ENCODE measurements at regions not wholly inside any gene's neighbourhood (a gene's known extent, or its start where the extent isn't known, plus 50 kb on each side); places are given as distances from the start of the nearest gene placed in this dataset.

DNA sequence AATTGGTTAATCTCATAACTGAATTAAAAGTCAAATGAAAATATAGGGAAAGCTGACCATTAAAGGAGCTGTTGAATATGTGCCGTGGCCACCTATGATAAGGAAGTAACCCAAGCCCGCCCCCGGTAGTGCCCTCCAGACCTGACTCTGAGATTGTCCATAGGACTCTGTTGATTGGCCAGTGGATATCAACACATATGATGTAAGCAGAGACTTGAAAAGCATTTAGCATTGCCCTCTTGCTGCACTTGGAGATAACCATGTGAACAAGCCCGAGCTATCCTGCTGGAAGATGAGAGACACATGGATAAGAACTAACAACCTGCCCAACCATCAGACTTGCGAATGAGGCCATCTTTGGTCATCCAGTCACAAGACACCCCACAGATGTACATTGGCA is 83.2 kb downstream of the LINC00237 start:
- TF ChIP-seq, protein P1, sequence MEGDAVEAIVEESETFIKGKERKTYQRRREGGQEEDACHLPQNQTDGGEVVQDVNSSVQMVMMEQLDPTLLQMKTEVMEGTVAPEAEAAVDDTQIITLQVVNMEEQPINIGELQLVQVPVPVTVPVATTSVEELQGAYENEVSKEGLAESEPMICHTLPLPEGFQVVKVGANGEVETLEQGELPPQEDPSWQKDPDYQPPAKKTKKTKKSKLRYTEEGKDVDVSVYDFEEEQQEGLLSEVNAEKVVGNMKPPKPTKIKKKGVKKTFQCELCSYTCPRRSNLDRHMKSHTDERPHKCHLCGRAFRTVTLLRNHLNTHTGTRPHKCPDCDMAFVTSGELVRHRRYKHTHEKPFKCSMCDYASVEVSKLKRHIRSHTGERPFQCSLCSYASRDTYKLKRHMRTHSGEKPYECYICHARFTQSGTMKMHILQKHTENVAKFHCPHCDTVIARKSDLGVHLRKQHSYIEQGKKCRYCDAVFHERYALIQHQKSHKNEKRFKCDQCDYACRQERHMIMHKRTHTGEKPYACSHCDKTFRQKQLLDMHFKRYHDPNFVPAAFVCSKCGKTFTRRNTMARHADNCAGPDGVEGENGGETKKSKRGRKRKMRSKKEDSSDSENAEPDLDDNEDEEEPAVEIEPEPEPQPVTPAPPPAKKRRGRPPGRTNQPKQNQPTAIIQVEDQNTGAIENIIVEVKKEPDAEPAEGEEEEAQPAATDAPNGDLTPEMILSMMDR (IDR thresholded peaks at IDR 0.05), result no peak
- TF ChIP-seq ZFX (IDR thresholded peaks at IDR 0.05; ENCODE audit: borderline replicate concordance), result no peak
- H3K27ac ChIP-seq, result no peak overlapping the region

DNA sequence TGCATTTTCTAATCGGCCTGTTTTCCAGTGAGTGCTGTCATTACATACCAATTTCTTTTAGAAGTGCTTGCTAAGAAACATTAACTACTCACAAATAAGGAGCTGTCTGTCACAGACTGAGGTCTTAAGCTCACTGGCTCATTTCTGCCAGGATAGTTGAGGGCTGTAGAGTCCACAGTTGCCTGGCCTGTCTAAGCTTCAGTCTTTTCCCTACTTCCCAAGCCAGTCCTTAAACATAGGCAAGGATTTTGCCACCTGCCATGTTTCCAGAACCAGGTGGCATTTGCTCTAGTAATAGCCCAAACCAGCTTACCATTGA is 84.7 kb downstream of the LINC00237 start:
- TF ChIP-seq, protein P1 (IDR thresholded peaks at IDR 0.05), result no peak
- TF ChIP-seq ZFX (IDR thresholded peaks at IDR 0.05; ENCODE audit: borderline replicate concordance), result no peak
- no peak overlapping the region for H3K27ac ChIP-seq

DNA sequence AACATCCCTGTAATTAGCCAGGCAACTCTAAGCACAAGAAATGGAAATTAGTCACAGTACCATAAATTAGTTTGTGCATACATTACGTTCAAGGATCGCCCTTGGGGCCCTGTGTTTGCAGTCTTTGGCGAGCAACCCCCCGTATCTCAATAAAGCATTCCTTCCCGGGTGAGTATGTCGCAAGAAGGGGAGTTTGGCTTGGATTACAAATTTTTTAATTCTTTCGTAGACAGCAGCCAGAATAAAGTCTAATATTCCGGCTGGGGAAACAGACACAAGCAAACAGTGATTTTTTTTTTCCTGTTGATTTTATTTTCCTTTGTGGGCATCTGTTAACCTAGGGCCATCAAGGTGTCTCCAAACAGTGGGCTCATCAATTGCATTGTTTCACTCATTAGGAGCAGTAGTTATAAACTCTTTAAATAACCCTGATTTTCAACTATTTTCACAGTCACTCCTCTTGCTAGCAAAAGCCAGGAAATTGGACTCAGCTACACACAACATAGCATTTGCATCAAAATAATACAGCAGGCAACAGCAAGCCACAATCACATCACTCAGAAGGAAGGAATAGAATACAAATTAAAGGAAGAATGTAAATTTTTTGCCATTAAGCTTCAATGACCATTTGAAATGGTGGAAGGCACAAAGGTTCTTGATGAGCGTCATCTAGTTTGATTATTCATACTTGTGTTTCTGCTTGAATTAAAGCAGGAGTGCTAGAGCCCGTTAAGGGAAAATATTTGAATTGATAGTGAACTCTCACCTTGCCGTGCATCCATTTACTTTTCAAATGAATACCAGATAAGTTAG is 85.3 kb downstream of the LINC00237 start:
- H3K27ac ChIP-seq, result no peak overlapping the region
- TF ChIP-seq, protein P1 (IDR thresholded peaks at IDR 0.05), result no peak
- TF ChIP-seq ZFX (IDR thresholded peaks at IDR 0.05; ENCODE audit: borderline replicate concordance), result no peak

DNA sequence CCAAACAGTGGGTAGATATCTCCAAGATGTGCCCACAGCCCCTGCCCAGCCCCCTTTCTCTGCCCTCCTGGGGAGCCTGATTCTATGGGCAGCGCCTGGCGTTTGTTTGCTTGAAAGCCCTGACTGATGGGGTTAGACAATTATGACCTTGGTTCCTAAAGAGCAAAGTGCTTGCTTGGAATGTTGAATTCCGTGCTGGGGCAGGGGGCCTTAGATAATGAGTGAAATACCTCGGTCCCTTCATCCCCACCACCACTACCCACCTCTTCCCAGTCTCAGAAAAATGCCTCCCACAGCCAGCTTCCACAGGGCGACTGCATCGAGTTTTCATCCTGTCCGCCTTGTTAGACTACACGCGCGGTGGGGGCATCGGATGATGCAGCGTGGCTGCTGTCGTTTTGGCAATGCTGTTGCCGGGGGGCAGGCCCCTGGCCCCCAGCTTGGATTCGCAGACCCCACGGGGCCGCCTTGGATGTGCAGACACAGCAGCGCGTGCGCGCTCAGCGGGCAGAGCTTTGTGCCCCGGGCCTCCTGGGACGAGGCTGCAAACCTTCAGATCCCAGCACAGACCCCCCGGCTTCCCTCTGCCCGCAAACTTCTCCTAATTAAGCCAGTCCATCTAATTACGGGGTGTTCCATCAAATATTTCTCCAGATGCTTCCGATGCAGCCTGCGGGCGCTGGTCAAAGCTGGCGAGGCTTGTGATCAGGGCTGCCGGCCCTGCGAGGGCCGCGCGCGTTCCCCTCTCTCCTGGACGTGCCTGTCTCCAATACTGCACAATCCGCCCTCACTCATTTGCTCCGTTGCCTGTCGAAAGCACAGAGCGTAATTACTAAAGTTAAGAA is 86.1 kb downstream of the LINC00237 start:
- no peak overlapping the region for H3K27ac ChIP-seq
- TF ChIP-seq, protein P1 (IDR thresholded peaks at IDR 0.05), result no peak
- no peak for TF ChIP-seq ZFX (IDR thresholded peaks at IDR 0.05; ENCODE audit: borderline replicate concordance)

DNA sequence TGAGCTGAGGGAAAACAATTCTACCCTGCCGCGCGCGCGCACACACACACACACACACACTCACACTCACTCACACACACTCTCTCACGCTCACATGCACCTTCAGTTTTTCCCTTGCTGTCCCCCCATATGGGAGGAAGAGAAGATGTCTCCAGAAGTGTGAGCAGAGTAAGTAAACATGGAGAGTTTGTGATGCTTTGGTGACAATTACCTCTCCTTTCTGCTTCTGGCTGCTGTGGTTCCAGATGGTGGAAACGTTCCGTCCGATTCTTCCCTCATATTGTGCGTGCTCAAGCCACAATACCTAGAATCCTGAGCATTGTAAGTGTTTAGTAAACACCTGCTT is 86.7 kb downstream of the LINC00237 start:
- TF ChIP-seq ZFX (IDR thresholded peaks at IDR 0.05; ENCODE audit: borderline replicate concordance), result no peak
- TF ChIP-seq, protein P1 (IDR thresholded peaks at IDR 0.05), result no peak
- no peak overlapping the region for H3K27ac ChIP-seq

DNA sequence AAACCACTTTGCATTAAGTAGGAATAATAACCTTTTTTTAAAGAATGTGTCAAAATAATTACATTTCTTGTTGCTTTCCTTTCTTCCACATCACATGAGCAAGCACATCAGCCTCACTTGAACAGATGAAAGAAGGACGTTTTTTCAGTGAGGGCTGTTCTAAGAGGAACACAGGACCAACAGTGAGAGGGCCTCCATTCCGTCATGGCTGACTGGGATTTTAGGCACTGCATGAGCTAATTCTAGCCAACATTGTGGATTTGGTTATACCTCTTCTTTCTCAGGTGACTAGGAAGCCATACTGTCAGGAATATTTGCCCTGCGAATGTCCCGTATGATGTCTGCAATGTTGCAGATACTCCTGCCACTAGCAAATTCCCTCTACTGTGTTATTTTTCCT is 87.6 kb downstream of the LINC00237 start:
- H3K27ac ChIP-seq, result no peak overlapping the region
- TF ChIP-seq ZFX (IDR thresholded peaks at IDR 0.05; ENCODE audit: borderline replicate concordance), result no peak
- TF ChIP-seq, protein P1 (IDR thresholded peaks at IDR 0.05), result no peak

DNA sequence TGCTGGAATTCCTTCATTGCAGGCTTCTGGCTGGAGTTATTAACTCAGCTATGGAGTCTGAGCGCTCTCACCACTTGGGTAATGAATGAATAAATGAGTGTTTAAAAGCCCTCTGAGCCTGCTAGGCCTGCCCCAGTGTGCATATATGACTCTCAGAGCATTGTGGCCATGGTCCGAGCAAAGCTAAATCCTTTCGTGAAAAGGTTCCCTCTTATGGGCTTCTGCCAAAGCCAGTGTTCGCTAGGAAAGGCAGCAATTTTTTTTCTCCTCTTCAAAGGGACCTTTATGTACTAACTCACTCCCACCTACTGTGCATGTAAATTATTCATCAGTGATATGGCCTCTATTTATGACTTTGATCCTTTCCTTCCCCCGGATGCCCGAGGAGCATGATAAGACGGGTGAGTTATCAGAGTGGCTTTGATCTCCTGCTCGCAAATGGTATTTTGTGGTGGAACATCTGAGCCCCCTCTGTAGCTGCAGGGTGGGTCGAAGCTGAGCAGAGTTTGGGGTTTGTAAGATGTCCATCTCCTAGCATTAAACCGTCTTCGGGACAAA is 88.6 kb downstream of the LINC00237 start:
- TF ChIP-seq ZFX (IDR thresholded peaks at IDR 0.05; ENCODE audit: borderline replicate concordance), result no peak
- TF ChIP-seq, protein P1 (IDR thresholded peaks at IDR 0.05), result no peak
- H3K27ac ChIP-seq, result no peak overlapping the region

Measured in 22Rv1 (cell line).